OCI-LY1 (cell line): ENCODE measurements at regions not wholly inside any gene's neighbourhood (a gene's known extent, or its start where the extent isn't known, plus 50 kb on each side); places are given as distances from the start of the nearest gene placed in this dataset.

ENCODE experiments used
- H2AFZ ChIP-seq: fragments of 200-600 bp; sonication (generic), shearing (Covaris generic); 2 replicates; pipeline ENCODE4 v1.6.0; 2014; ENCODE audit warnings: antibody characterized with exemption, mild to moderate bottlenecking, low read length
- H3F3A ChIP-seq: fragments of 200-600 bp; sonication (generic), shearing (Covaris generic); 2 replicates; pipeline ENCODE4 v1.6.0; 2014; ENCODE audit warnings: mild to moderate bottlenecking, antibody characterized with exemption, low read length, moderate library complexity; ENCODE audit not compliant: insufficient read depth
- H3K27ac ChIP-seq: fragments of 200-600 bp; sonication (generic); 2 replicates; pipeline ENCODE4 v1.5.1; 2014; ENCODE audit warnings: low read length, mixed run types, mild to moderate bottlenecking, low read depth; ENCODE audit not compliant: poor library complexity, severe bottlenecking
- H3K27me3 ChIP-seq: fragments of 200-600 bp; sonication (generic); 2 replicates; pipeline ENCODE4 v1.6.0; 2014; ENCODE audit warnings: antibody characterized with exemption, mild to moderate bottlenecking, low read length, moderate library complexity; ENCODE audit not compliant: insufficient read depth
- H3K36me3 ChIP-seq: fragments of 200-600 bp; sonication (generic); 2 replicates; pipeline ENCODE4 v1.6.1; 2014; ENCODE audit warnings: mild to moderate bottlenecking, antibody characterized with exemption, low read length, moderate library complexity, mixed read lengths; ENCODE audit not compliant: insufficient read depth
- H3K4me1 ChIP-seq: fragments of 200-600 bp; sonication (generic); 2 replicates; pipeline ENCODE4 v1.5.1; 2014; ENCODE audit warnings: mild to moderate bottlenecking, low read length, moderate library complexity; ENCODE audit not compliant: insufficient read depth, severe bottlenecking
- H3K4me2 ChIP-seq: fragments of 200-600 bp; sonication (generic), shearing (Covaris generic); 2 replicates; pipeline ENCODE4 v1.6.1; 2014; ENCODE audit warnings: low read length
- H3K4me3 ChIP-seq: fragments of 200-600 bp; sonication (generic); 2 replicates; pipeline ENCODE4 v1.5.1; 2014; ENCODE audit warnings: low read length, low read depth, mild to moderate bottlenecking, mixed read lengths; ENCODE audit not compliant: poor library complexity, severe bottlenecking
- H3K79me2 ChIP-seq: fragments of 200-600 bp; shearing (Covaris generic); 2 replicates; pipeline ENCODE4 v1.6.1; 2016; ENCODE audit warnings: mixed run types, low read length, mixed read lengths; ENCODE audit not compliant: insufficient read depth
- H3K9ac ChIP-seq: fragments of 200-600 bp; sonication (generic), shearing (Covaris generic); 2 replicates; pipeline ENCODE4 v1.6.1; 2014; ENCODE audit warnings: mild to moderate bottlenecking, low read length, mixed read lengths
- H3K9me2 ChIP-seq: fragments of 200-600 bp; sonication (generic), shearing (Covaris generic); 2 replicates; pipeline ENCODE4 v1.6.1; 2014; ENCODE audit warnings: low read depth, mild to moderate bottlenecking, low read length, mixed read lengths
- H3K9me3 ChIP-seq: fragments of 200-600 bp; shearing (Covaris generic); 2 replicates; pipeline ENCODE4 v1.6.1; 2014; ENCODE audit warnings: low read length, mixed read lengths
- H4K20me1 ChIP-seq: fragments of 200-600 bp; sonication (generic), shearing (Covaris generic); 2 replicates; pipeline ENCODE4 v1.6.0; 2016; ENCODE audit warnings: mild to moderate bottlenecking, low read length; ENCODE audit not compliant: insufficient read depth
- CTCF ChIP-seq: fragments of 200-600 bp; sonication (generic), shearing (Covaris generic); IDR thresholded peaks from 2 replicates; pipeline ENCODE4 v1.5.1; 2017; ENCODE audit warnings: mild to moderate bottlenecking, antibody characterized with exemption, low read length, moderate library complexity, mixed read lengths
- EZH2 ChIP-seq: fragments of 200-600 bp; sonication (generic), shearing (Covaris generic); IDR thresholded peaks from 2 replicates; pipeline ENCODE4 v1.8.0; 2017; ENCODE audit warnings: borderline replicate concordance, mixed run types, mild to moderate bottlenecking, antibody characterized with exemption, low read length, moderate library complexity, mixed read lengths

- Histone ChIP-seq H3K4me3 (no peak overlapping the region), H3K4me2 (no peak overlapping the region), H2AFZ (no peak overlapping the region), H3K36me3 (no peaks in the 10 kb centered on the region), H4K20me1 (no peaks in the 10 kb centered on the region), H3K27ac (no peak overlapping the region), H3K79me2 (no peaks in the 10 kb centered on the region), H3K27me3 (no peaks in the 10 kb centered on the region), H3K9ac (no peak overlapping the region), H3K9me2 (no peaks in the 10 kb centered on the region), H3K4me1 (no peaks in the 10 kb centered on the region), H3F3A (no peaks in the 10 kb centered on the region), H3K9me3 (no peaks in the 10 kb centered on the region)
- TF ChIP-seq EZH2 (no peak), CTCF (peak; percentile 98)
Observed at GRCh38 chr7:119175911-119176627, 951.6 kb downstream of the ANKRD7 start.

GRCh38 chr7:119177863-119178262, 953.4 kb downstream of the ANKRD7 start:
- TF ChIP-seq EZH2 (no peak), CTCF (no peak)

GRCh38 chr7:119184124-119184788, 959.8 kb downstream of the ANKRD7 start:
- no peaks in the 10 kb centered on the region for H3K9me2 ChIP-seq
- H2AFZ ChIP-seq, result no peak overlapping the region
- TF ChIP-seq EZH2 (no peak), CTCF (no peak)
- H3K9me3 ChIP-seq, result no peaks in the 10 kb centered on the region
- H4K20me1 ChIP-seq, result no peaks in the 10 kb centered on the region
- H3K4me2 ChIP-seq, result no peak overlapping the region
- no peaks in the 10 kb centered on the region for H3K79me2 ChIP-seq
- H3F3A ChIP-seq, result no peaks in the 10 kb centered on the region
- H3K9ac ChIP-seq, result no peak overlapping the region
- no peaks in the 10 kb centered on the region for H3K4me1 ChIP-seq
- H3K4me3 ChIP-seq, result no peak overlapping the region
- no peaks in the 10 kb centered on the region for H3K36me3 ChIP-seq
- no peak overlapping the region for H3K27ac ChIP-seq
- no peaks in the 10 kb centered on the region for H3K27me3 ChIP-seq

More at GRCh38 chr7:119177863-119178262, 953.4 kb downstream of the ANKRD7 start:
- H3K4me2 ChIP-seq, result no peak overlapping the region
- no peaks in the 10 kb centered on the region for H3K36me3 ChIP-seq
- no peaks in the 10 kb centered on the region for H3K9me3 ChIP-seq
- H2AFZ ChIP-seq, result no peak overlapping the region
- H3F3A ChIP-seq, result no peaks in the 10 kb centered on the region
- no peaks in the 10 kb centered on the region for H3K4me1 ChIP-seq
- H3K79me2 ChIP-seq, result no peaks in the 10 kb centered on the region
- H3K9me2 ChIP-seq, result no peaks in the 10 kb centered on the region
- H3K9ac ChIP-seq, result no peak overlapping the region
- H3K27me3 ChIP-seq, result no peaks in the 10 kb centered on the region
- no peaks in the 10 kb centered on the region for H4K20me1 ChIP-seq
- H3K27ac ChIP-seq, result no peak overlapping the region
- H3K4me3 ChIP-seq, result no peak overlapping the region
